Body of pancreas (tissue), 4 donors: ENCODE measurements at regions not wholly inside any gene's neighbourhood (a gene's known extent, or its start where the extent isn't known, plus 50 kb on each side); places are given as distances from the start of the nearest gene placed in this dataset.

Experiments used
- ATAC-seq: fragments of 150-250 bp; one replicate; pipeline ENCODE4 v1.9.1; 2016
- DNase-seq, 4 donors: peaks; one replicate each; pipeline ENCODE4 v3.0.0-alpha.2; 2019
- H3K27ac ChIP-seq, 4 donors: fragments of 200-600 bp; sonication (generic); 1 replicate in 3 of 4; 2 replicates in 1 of 4; pipeline versions ENCODE4 v1.5.1 to v1.6.1; 2016 to 2019; ENCODE audit warnings: mild to moderate bottlenecking in 1 of 4, mixed read lengths in 1 of 4, moderate library complexity in 1 of 4
- H3K27me3 ChIP-seq, 2 donors: fragments of 200-600 bp; sonication (generic); one replicate each; pipeline ENCODE4 v1.6.0; 2016; ENCODE audit warnings: mild to moderate bottlenecking in 1 of 2
- H3K36me3 ChIP-seq, 2 donors: fragments of 200-600 bp; sonication (generic); replicated peaks in 1 of 2; 2 replicates each; pipeline ENCODE4 v1.5.1; 2016; ENCODE audit warnings: low read depth in 2 of 2; ENCODE audit not compliant: insufficient read depth in 1 of 2
- H3K4me1 ChIP-seq: fragments of 200-600 bp; sonication (generic); one replicate; pipeline ENCODE4 v1.6.0; 2016
- H3K4me3 ChIP-seq, 2 donors: fragments of 200-600 bp; sonication (generic); 1 replicate in 1 of 2; 2 replicates in 1 of 2; pipeline ENCODE4 v1.5.1; 2016 to 2019
- H3K9me3 ChIP-seq, 3 donors: fragments of 200-600 bp; sonication (generic); 1 replicate in 2 of 3; 2 replicates in 1 of 3; pipeline ENCODE4 v1.5.1; 2016
- POLR2A ChIP-seq, 3 donors: fragments of 450-650 bp; IDR thresholded peaks; one replicate each; pipeline ENCODE4 v1.6.1; 2016; ENCODE audit warnings: antibody characterized with exemption in 3 of 3, mild to moderate bottlenecking in 2 of 3
- WGBS, 2 donors: methylation state at CpG; one replicate each; pipeline ENCODE4 v1.1.5; 2017; 5-methylcytosine and 5-hydroxymethylcytosine counted together
- intact Hi-C: fragments of 100-400 bp; cut with DNase I; formaldehyde crosslinking; loops from one replicate; pipeline ENCODE4 v1.15.1; 2023
- TF ChIP-seq, protein P1 (sequence below), 7 experiments: fragments of 450-650 bp in 4 of 7; fragments of 200-600 bp in 3 of 7; sonication (generic) in 3 of 7; IDR thresholded peaks; one replicate each; pipeline ENCODE4 v1.5.1; 2016 to 2019; ENCODE audit warnings: antibody characterized with exemption in 7 of 7

DNA sequence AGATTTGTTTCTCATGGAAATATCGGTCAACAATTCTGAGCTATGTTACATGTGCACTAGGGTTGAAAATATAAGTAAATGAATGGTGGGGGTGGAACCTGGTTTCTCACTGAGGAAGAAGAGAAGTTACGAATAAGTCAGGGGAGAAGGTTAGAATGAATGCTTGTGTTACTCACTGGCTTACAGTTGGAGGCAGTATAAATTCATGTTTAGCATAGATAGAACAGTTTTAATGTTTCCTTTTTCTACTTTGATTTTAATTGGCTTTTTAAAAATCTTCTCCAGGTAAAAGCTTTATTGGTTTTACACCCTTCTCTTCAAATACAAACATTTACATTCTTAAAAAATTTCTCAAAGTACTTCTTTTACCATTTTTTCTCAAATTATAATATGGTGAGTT lies 1113.7 kb downstream of the CDH11 start:
- H3K4me3 ChIP-seq, result no peak overlapping the region
- ATAC-seq, result no peak
- intact Hi-C loops, result no loop called here
- no peaks in the 10 kb centered on the region for H3K4me1 ChIP-seq
- no peaks in the 10 kb centered on the region for H3K9me3 ChIP-seq
- no peaks in the 10 kb centered on the region for H3K36me3 ChIP-seq
- 81 to 83% methylated on average over 2 of the region's 2 CpGs for WGBS, 2 donors
- no peak for TF ChIP-seq POLR2A (IDR thresholded peaks at IDR 0.05)
- TF ChIP-seq, protein P1, sequence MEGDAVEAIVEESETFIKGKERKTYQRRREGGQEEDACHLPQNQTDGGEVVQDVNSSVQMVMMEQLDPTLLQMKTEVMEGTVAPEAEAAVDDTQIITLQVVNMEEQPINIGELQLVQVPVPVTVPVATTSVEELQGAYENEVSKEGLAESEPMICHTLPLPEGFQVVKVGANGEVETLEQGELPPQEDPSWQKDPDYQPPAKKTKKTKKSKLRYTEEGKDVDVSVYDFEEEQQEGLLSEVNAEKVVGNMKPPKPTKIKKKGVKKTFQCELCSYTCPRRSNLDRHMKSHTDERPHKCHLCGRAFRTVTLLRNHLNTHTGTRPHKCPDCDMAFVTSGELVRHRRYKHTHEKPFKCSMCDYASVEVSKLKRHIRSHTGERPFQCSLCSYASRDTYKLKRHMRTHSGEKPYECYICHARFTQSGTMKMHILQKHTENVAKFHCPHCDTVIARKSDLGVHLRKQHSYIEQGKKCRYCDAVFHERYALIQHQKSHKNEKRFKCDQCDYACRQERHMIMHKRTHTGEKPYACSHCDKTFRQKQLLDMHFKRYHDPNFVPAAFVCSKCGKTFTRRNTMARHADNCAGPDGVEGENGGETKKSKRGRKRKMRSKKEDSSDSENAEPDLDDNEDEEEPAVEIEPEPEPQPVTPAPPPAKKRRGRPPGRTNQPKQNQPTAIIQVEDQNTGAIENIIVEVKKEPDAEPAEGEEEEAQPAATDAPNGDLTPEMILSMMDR (IDR thresholded peaks at IDR 0.05), result no peak
- no peak overlapping the region for H3K27ac ChIP-seq
- no peak for DNase-seq
- no peaks in the 10 kb centered on the region for H3K27me3 ChIP-seq

DNA sequence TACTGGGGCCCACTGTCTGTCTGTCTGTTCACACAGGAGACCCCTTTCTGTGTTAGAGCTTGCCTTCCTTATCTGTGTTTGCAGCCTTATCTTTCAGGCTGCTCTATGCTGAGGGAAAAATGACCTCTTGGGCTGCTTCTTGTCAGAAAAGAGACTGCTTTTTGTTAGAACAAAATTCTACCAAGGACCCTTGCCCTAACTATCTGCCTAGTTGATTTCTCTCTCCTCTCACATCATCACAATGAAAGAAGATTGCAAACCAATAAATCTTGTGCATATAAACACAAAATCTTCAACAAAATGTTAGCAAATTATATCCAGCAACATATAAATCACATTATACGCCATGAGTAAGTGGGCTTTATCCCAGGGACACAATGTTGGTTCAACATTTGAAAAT lies 1117.7 kb downstream of the CDH11 start:
- H3K4me1 ChIP-seq, result no peaks in the 10 kb centered on the region
- ATAC-seq, result no peak
- no peak for DNase-seq
- H3K36me3 ChIP-seq, result no peaks in the 10 kb centered on the region
- no peak overlapping the region for H3K4me3 ChIP-seq
- TF ChIP-seq, protein P1 (IDR thresholded peaks at IDR 0.05), result no peak
- no peak for TF ChIP-seq POLR2A (IDR thresholded peaks at IDR 0.05)
- no peaks in the 10 kb centered on the region for H3K9me3 ChIP-seq
- WGBS, 2 donors, result 78 to 87% methylated on average over 1 of the region's 1 CpG
- no peak overlapping the region for H3K27ac ChIP-seq
- no peaks in the 10 kb centered on the region for H3K27me3 ChIP-seq
- intact Hi-C loops, result no loop called here

DNA sequence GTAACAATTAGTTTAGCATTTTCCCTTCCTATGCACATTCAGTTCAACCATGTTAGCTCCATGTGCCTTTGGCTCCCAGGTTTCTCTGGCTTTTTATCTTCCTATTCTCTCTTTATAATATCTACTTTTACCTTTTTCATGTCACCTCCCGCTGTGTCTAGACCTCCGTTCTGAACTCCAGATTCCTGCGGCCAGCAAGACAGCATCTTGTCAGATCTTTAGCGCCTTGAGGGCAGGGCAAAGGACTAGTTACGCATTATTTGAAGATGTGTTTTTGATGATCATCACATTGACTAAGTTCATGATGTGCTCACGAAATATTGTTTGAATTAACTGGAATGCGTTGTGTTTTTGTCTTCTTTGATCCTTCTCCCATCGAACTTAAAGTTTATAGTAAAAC lies 1126.8 kb downstream of the CDH11 start:
- no peak overlapping the region for H3K4me3 ChIP-seq
- DNase-seq, result no peak
- no peak overlapping the region for H3K27ac ChIP-seq
- no peak for ATAC-seq
- H3K4me1 ChIP-seq, result no peaks in the 10 kb centered on the region
- TF ChIP-seq, protein P1 (IDR thresholded peaks at IDR 0.05), result no peak
- no peak for TF ChIP-seq POLR2A (IDR thresholded peaks at IDR 0.05)
- 74 to 84% methylated on average over 8 of the region's 8 CpGs for WGBS, 2 donors
- H3K36me3 ChIP-seq, result no peaks in the 10 kb centered on the region
- H3K9me3 ChIP-seq, result no peaks in the 10 kb centered on the region
- H3K27me3 ChIP-seq, result no peaks in the 10 kb centered on the region
- intact Hi-C loops, result no loop called here

DNA sequence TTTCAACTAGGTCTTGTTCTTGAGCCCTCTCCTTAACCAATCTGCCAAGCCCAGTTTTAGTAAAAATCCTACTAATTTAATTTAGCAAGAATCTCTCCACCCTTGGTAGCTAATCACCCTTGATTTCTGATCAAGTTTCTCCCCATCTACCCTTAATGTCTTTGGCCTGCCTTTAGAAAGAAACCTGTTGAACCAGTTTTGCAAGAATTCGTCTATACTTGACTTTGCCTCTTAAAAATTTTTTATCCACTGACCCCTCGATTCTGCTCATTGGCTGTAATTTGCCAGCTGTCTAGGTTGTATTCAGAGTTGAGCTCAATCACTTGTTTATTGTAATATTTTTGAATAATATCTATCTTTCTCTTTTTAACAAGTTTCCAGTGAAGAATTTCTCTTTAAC lies 1138.5 kb downstream of the CDH11 start:
- ATAC-seq, result no peak

DNA sequence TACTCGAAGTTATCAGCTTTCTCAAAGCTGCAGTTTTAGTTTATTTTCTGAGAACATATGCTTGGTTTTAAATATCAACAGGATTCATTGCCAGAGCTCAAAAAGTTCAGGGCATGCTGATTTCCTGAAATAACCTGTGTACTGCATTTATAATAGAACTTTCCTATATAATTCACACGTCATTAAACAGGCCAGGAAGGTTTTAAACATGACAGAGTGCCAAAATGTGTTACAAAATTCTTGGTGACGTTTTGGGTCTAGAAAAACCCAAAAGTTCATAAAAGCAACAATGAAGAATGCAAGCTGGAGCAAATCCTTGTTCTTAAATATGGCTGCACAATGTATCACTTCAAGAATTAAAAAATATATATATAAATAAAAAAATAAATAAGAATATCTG lies 1139.1 kb downstream of the CDH11 start:
- H3K9me3 ChIP-seq, result no peaks in the 10 kb centered on the region
- H3K27me3 ChIP-seq, result no peaks in the 10 kb centered on the region
- 41 to 48% methylated on average over 3 of the region's 3 CpGs for WGBS, 2 donors
- DNase-seq (no peak), ATAC-seq (no peak)
- TF ChIP-seq, protein P1 (IDR thresholded peaks at IDR 0.05), result no peak
- TF ChIP-seq POLR2A (IDR thresholded peaks at IDR 0.05), result no peak
- peaks cover 5% of the 10 kb centered on the region for H3K4me1 ChIP-seq
- no peaks in the 10 kb centered on the region for H3K36me3 ChIP-seq
- intact Hi-C loops, result no loop called here
- no peak overlapping the region for H3K27ac ChIP-seq
- no peak overlapping the region for H3K4me3 ChIP-seq

More for the DNA sequence above, 1138.5 kb downstream of the CDH11 start:
- Histone ChIP-seq H3K4me1 (peaks cover 5% of the 10 kb centered on the region), H3K9me3 (no peaks in the 10 kb centered on the region), H3K36me3 (no peaks in the 10 kb centered on the region), H3K27me3 (no peaks in the 10 kb centered on the region), H3K27ac (no peak overlapping the region), H3K4me3 (no peak overlapping the region)
- DNase-seq, result no peak
- no peak for TF ChIP-seq POLR2A (IDR thresholded peaks at IDR 0.05)
- TF ChIP-seq, protein P1 (IDR thresholded peaks at IDR 0.05), result no peak
- intact Hi-C loops, result no loop called here
- 4 to 6% methylated on average over 2 of the region's 2 CpGs for WGBS, 2 donors
